PC-3 (cell line): ENCODE measurements at regions not wholly inside any gene's neighbourhood (a gene's known extent, or its start where the extent isn't known, plus 50 kb on each side); places are given as distances from the start of the nearest gene placed in this dataset.

Experiments
- ATAC-seq: fragments of 200-7000 bp; cut with Tn5 transposase; 2 replicates; pipeline ENCODE4 v1.9.1; 2020; ENCODE audit warnings: mild to moderate bottlenecking, moderate library complexity
- BruUV-seq: library from RNA; stranded (reverse); fragments of 400-500 nt; replicated peaks from 2 replicates; lab custom pipeline; 2021; lab: Mats Ljungman, UMichigan
- CTCF ChIA-PET: fragments of 300-600 bp; sonication (Branson Sonifier 250); formaldehyde crosslinking; loops from one replicate; lab custom pipeline; 2022; ENCODE audit warnings: antibody characterized with exemption; lab: Charles Lee
- POLR2A ChIA-PET: fragments of 300-600 bp; sonication (Branson Sonifier 250); formaldehyde crosslinking; loops from one replicate; lab custom pipeline; 2022; ENCODE audit warnings: antibody characterized with exemption; ENCODE audit not compliant: unreplicated experiment; lab: Charles Lee
- DNase-seq: peaks from one replicate; pipeline ENCODE4 v3.0.0-alpha.2; 2015
- H2AFZ ChIP-seq: fragments of 300-600 bp; sonication (generic); 2 replicates; pipeline ENCODE4 v1.6.0; 2016; ENCODE audit warnings: antibody characterized with exemption, low read length
- H3F3A ChIP-seq: fragments of 300-600 bp; sonication (generic); one replicate; pipeline ENCODE4 v1.6.0; 2017; ENCODE audit warnings: antibody characterized with exemption, low read length, control low read depth, mild to moderate bottlenecking; ENCODE audit not compliant: unreplicated experiment
- H3K27ac ChIP-seq: fragments of 300-600 bp; sonication (generic); 2 replicates; pipeline ENCODE4 v1.5.1; 2016; ENCODE audit warnings: mild to moderate bottlenecking, low read length
- H3K27me3 ChIP-seq: fragments of 300-600 bp; sonication (generic); 2 replicates; pipeline ENCODE4 v1.6.1; 2016; ENCODE audit warnings: low read length, mixed read lengths
- H3K36me3 ChIP-seq: fragments of 300-600 bp; sonication (generic); 2 replicates; pipeline ENCODE4 v1.6.1; 2016; ENCODE audit warnings: low read depth, mixed run types, low read length, mixed read lengths
- H3K4me1 ChIP-seq: fragments of 300-600 bp; sonication (generic); 2 replicates; pipeline ENCODE4 v1.5.1; 2016; ENCODE audit warnings: low read length; ENCODE audit not compliant: insufficient read depth
- H3K4me2 ChIP-seq: fragments of 300-600 bp; sonication (generic); 2 replicates; pipeline ENCODE4 v1.6.0; 2016; ENCODE audit warnings: low read length
- H3K4me3 ChIP-seq: fragments of 300-600 bp; sonication (generic); 2 replicates; pipeline ENCODE4 v1.5.1; 2016; ENCODE audit warnings: mild to moderate bottlenecking, low read length, mixed read lengths
- H3K79me2 ChIP-seq: fragments of 300-600 bp; sonication (generic); 2 replicates; pipeline ENCODE4 v1.6.1; 2017; ENCODE audit warnings: low read length, mixed read lengths
- H3K9ac ChIP-seq: fragments of 300-600 bp; sonication (generic); 2 replicates; pipeline ENCODE4 v1.6.0; 2016; ENCODE audit warnings: mild to moderate bottlenecking, low read length
- H3K9me2 ChIP-seq: fragments of 300-600 bp; sonication (generic); replicated peaks from 2 replicates; pipeline ENCODE4 v1.6.1; 2016; ENCODE audit warnings: mixed run types, low read length, mixed read lengths
- H3K9me3 ChIP-seq: fragments of 300-600 bp; sonication (generic); 2 replicates; pipeline ENCODE4 v1.6.1; 2016; ENCODE audit warnings: low read length, mixed read lengths
- H4K20me1 ChIP-seq: fragments of 300-600 bp; sonication (generic); 2 replicates; pipeline ENCODE4 v1.6.1; 2016; ENCODE audit warnings: low read length, mixed read lengths
- CTCF ChIP-seq: fragments of 300-600 bp; sonication (generic); conservative IDR thresholded peaks from 2 replicates; pipeline ENCODE4 v1.5.1; 2017; ENCODE audit warnings: antibody characterized with exemption, low read depth, mild to moderate bottlenecking, low read length
- EZH2 ChIP-seq: fragments of 300-600 bp; sonication (generic); IDR thresholded peaks from one replicate; pipeline ENCODE4 v1.6.1; 2017; ENCODE audit warnings: antibody characterized with exemption, mild to moderate bottlenecking, low read length; ENCODE audit not compliant: unreplicated experiment
- EZH2phosphoT487 ChIP-seq: fragments of 300-600 bp; sonication (generic); IDR thresholded peaks from 2 replicates; pipeline ENCODE4 v1.6.1; 2018; ENCODE audit warnings: mild to moderate bottlenecking, antibody characterized with exemption, low read length, borderline replicate concordance
- intact Hi-C: fragments of 100-400 bp; cut with micrococcal nuclease; formaldehyde crosslinking; loops from 2 replicates; pipeline ENCODE4 v1.9.0; 2023

- intact Hi-C loops = no loop called here
- H3K9me2 ChIP-seq = no peaks in the 10 kb centered on the region
- H3K4me3 ChIP-seq = no peak overlapping the region
- no peak overlapping the region for H3K9ac ChIP-seq
- no peaks in the 10 kb centered on the region for H4K20me1 ChIP-seq
- H3K27ac ChIP-seq = no peak overlapping the region
- DNase-seq = no peak
- ATAC-seq = peak; percentile 31
- H3K36me3 ChIP-seq = no peaks in the 10 kb centered on the region
- no peaks in the 10 kb centered on the region for H3K27me3 ChIP-seq
- no peak overlapping the region for H2AFZ ChIP-seq
- no peaks in the 10 kb centered on the region for H3K9me3 ChIP-seq
- ChIA-PET CTCF (interaction anchor here (0.5 kb wide), 1 partner anchor 18 kb away, joined by 4 read pairs; no protein-coding TSS in a partner anchor), POLR2A (no interaction called here)
- no peaks in the 10 kb centered on the region for H3F3A ChIP-seq
- no peaks in the 10 kb centered on the region for H3K4me1 ChIP-seq
- H3K79me2 ChIP-seq = no peaks in the 10 kb centered on the region
- no peak for TF ChIP-seq EZH2phosphoT487
- no peak for TF ChIP-seq EZH2
- no peak for TF ChIP-seq CTCF
- H3K4me2 ChIP-seq = no peak overlapping the region
- BruUV-seq = no TSS peak
Observed at GRCh38 chr7:115708013-115708341, 322.6 kb downstream of the TFEC start.

- Histone ChIP-seq H3K27me3 (no peaks in the 10 kb centered on the region), H3K79me2 (no peaks in the 10 kb centered on the region), H3K4me2 (peak overlapping the region; percentile 17), H2AFZ (no peak overlapping the region), H3K9me3 (no peaks in the 10 kb centered on the region), H3K9ac (no peak overlapping the region), H3K4me1 (no peaks in the 10 kb centered on the region), H4K20me1 (no peaks in the 10 kb centered on the region), H3K27ac (no peak overlapping the region), H3K9me2 (no peaks in the 10 kb centered on the region), H3K4me3 (no peak overlapping the region), H3K36me3 (no peaks in the 10 kb centered on the region), H3F3A (no peaks in the 10 kb centered on the region)
- peak; percentile 63 for DNase-seq
- no TSS peak for BruUV-seq
- peak; percentile 87 for ATAC-seq
- POLR2A ChIA-PET = no interaction called here
- intact Hi-C loops = no loop called here
- TF ChIP-seq EZH2 (no peak), CTCF (peak; percentile 73), EZH2phosphoT487 (no peak)
- CTCF ChIA-PET = interaction anchor here (0.5 to 1.1 kb wide), 2 partner anchors 18 to 313 kb away, joined by 3 to 4 read pairs; no protein-coding TSS in a partner anchor
Observed at GRCh38 chr7:115707258-115708012, 323.1 kb downstream of the TFEC start.

- no peak for DNase-seq
- Histone ChIP-seq H3K27ac (no peak overlapping the region), H2AFZ (no peak overlapping the region), H3K36me3 (no peaks in the 10 kb centered on the region), H4K20me1 (no peaks in the 10 kb centered on the region), H3K9me2 (no peaks in the 10 kb centered on the region), H3K27me3 (0 out of 2 replicates have a peak, but pooled peaks cover 7% of the 10 kb centered on the region), H3K4me3 (no peak overlapping the region), H3F3A (no peaks in the 10 kb centered on the region), H3K4me1 (no peaks in the 10 kb centered on the region), H3K79me2 (no peaks in the 10 kb centered on the region), H3K4me2 (no peak overlapping the region), H3K9ac (no peak overlapping the region), H3K9me3 (no peaks in the 10 kb centered on the region)
- no peak for ATAC-seq
- TF ChIP-seq EZH2 (no peak), EZH2phosphoT487 (no peak), CTCF (no peak)
- no TSS peak for BruUV-seq
- intact Hi-C loops = no loop called here
- ChIA-PET POLR2A (no interaction called here), CTCF (no interaction called here)
Observed at GRCh38 chr7:115704884-115705283, 325.7 kb downstream of the TFEC start.
